Vagina (tissue), 2 donors: ENCODE measurements at regions not wholly inside any gene's neighbourhood (a gene's known extent, or its start where the extent isn't known, plus 50 kb on each side); places are given as distances from the start of the nearest gene placed in this dataset.

Source experiments
- CTCF ChIP-seq, 3 experiments: fragments of 450-650 bp in 2 of 3; fragments of 200-600 bp in 1 of 3; sonication (generic) in 1 of 3; IDR thresholded peaks; one replicate each; pipeline ENCODE4 v1.5.1; 2017 to 2019; ENCODE audit warnings: antibody characterized with exemption in 3 of 3, mild to moderate bottlenecking in 2 of 3, moderate library complexity in 2 of 3
- POLR2A ChIP-seq, 2 donors: fragments of 450-650 bp; IDR thresholded peaks; one replicate each; pipeline ENCODE4 v1.6.1; 2017; ENCODE audit warnings: antibody characterized with exemption in 2 of 2, mild to moderate bottlenecking in 2 of 2, moderate library complexity in 2 of 2
- POLR2AphosphoS5 ChIP-seq, 2 donors: sonication (generic); formaldehyde crosslinking; IDR thresholded peaks; one replicate each; pipeline ENCODE4 v1.9.0; 2017; ENCODE audit warnings: antibody characterized with exemption in 2 of 2, mild to moderate bottlenecking in 2 of 2, low read depth in 1 of 2; ENCODE audit not compliant: insufficient read depth in 1 of 2

- TF ChIP-seq CTCF (IDR thresholded peaks at IDR 0.05) (no peak), POLR2AphosphoS5 (IDR thresholded peaks at IDR 0.05; ENCODE audit: insufficient read depth in 1 of 2, low read depth in 1 of 2) (no peak), POLR2A (IDR thresholded peaks at IDR 0.05) (no peak)
These were observed 319.2 kb downstream of the PHKB start for GRCh38 chr16:47780213-47780875.
